DMS153 treated with DMSO at 0.1 percent for 48 hours (cell line): ENCODE measurements at regions not wholly inside any gene's neighbourhood (a gene's known extent, or its start where the extent isn't known, plus 50 kb on each side); places are given as distances from the start of the nearest gene placed in this dataset.

Experiments used
- DNase-seq: peaks from one replicate; lab custom pipeline; 2025; ENCODE audit not compliant: unreplicated experiment; lab: John Stamatoyannopoulos, UW

GRCh38 chr2:177314722-177315264 is 50.3 kb upstream of the NFE2L2 start:
- DNase-seq = no peak

GRCh38 chr2:177315364-177315763 is 50.8 kb upstream of the NFE2L2 start:
- no peak for DNase-seq

DNA sequence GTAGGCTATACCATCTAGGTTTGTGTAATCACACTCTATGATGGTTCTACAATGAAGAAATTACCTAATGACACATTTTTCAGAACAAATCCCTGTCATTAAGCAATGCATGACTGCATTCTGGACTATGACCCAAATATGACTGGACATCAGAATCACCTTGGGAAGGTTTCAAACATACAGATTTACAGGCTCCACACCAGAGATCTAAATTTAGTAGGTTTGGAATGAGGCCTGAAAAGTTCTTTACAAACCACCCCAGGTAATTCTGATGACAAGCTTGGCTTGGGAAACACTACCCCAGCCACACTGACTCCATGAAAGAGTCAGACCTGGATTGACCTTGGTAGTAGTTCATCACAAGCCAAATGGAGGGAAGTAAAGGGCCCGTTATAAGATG is 52.2 kb upstream of the NFE2L2 start:
- DNase-seq = no peak

DNA sequence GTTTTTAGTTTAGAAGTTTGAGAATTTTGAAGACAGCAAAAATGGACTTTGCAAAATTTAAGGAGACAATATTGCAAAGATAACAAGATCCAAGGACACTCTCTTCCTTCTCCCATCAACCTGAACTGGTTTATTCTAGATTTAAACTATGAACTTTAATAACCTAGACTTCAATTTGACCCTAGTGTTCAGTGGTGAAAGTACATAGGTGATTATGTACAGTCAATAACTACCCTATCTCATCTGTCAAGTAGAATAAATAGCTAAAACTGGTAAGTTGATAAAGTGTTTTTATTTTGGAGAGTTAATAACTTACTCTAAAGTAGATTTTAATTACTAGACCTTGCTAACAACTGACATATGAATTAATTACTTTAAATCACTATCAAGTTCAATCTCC is 52.9 kb upstream of the NFE2L2 start:
- DNase-seq = no peak

DNA sequence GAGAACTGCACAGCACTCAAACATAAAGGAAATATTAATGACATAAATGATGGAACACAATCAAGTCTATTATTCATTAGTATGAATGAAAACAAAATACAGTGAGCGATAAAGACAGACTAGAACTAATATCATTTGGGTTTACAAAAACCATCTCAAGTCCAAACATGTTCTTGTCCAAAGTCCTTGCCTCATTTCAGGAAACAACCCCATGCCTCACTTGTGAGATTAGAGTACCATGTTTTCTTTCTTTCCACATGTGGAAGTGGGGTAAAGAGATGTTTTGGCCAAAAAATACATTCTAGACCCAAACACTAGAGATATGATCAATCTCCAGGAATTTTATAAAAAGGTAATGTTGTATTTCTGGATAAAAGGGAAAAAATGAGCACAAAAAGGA is 53.3 kb upstream of the NFE2L2 start:
- no peak for DNase-seq

DNA sequence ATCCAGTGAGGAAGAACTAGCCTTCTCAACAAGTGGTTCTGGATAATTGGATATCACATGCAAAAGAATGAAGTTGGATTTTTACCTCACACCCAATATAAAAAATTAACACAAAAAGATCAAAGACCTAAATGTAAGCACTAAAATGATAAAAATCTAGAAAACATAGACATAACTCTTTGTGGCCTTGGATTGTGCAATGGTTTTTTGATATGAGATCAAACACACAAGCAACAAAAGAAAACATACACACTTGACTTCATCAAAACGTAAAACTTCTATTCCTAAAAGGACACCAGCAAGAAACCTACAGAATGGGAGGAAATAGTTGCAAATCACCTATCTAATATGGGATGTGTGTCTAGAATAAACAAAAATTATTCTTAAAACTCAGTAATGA is 54.1 kb upstream of the NFE2L2 start:
- DNase-seq = no peak

DNA sequence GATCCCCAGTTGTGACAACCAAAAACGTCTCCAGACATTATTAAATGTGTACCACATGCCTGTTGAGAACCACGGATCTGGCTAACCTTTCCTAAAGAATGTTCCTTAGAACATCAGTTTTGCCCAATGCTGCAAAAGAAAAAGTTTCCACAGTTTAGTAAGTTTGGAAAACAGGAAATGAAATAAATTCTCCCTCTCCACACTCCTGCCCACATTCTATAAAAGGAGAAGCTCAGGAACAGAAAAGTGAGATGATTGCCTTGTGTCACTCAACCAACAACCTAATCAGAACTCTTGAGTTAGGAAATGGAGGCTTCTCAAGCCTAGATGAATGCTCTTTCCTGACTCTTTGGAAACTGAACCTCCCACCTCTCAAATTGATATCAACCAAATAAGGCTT is 56.1 kb upstream of the NFE2L2 start:
- no peak for DNase-seq

DNA sequence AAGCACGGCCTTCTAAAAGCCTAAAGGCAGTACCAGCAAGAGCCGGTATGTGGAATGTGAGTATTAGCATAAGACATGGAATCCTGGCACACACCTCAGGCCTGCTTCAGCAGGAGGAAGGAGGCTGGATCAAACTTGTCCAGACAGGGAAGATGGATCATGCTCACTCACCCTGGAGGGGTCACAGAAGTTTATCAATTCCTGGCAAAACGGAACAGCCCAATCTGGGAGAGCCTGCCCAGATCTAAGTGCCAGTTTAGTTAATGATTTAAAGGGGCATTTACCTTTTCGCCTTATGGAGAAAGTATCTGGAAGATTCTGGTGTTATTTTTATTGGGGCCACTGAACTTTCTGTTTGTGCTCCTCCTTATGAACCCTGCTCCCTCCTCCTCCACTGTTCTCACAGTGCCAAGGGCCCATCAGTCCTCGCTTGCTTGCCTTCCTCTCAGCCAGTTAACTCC is 58.3 kb upstream of the NFE2L2 start:
- DNase-seq = no peak

DNA sequence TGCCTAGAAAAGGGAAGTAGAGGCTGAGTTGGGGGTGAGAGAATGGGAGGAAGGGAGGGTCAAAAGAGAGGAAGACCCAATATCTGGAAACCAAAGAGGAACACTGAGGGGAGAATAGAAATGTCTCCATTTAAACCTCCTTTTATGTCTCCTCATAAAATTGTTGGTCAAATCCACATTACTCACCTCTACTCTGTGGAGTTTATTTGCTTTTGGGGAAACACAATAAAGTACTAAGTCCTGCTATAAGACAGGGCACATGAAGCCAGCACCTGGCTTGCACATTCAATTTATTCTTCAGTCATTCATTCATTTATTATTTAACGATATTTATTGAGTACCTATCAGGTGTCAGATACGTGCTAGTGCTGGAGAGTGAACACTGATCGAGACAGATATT is 60.3 kb upstream of the NFE2L2 start:
- DNase-seq = no peak

GRCh38 chr2:177325554-177325953 is 61.0 kb upstream of the NFE2L2 start:
- no peak for DNase-seq

GRCh38 chr2:177326005-177326404 is 61.5 kb upstream of the NFE2L2 start:
- DNase-seq = no peak

- DNase-seq = no peak
Measured at GRCh38 chr2:177326591-177326990, 62.1 kb upstream of the NFE2L2 start.

- no peak for DNase-seq
Measured at GRCh38 chr2:177327009-177327408, 62.5 kb upstream of the NFE2L2 start.

- no peak for DNase-seq
Measured at GRCh38 chr2:177328056-177328455, 63.5 kb upstream of the NFE2L2 start.

GRCh38 chr2:177329064-177329463 is 63.5 kb upstream of the AGPS start:
- no peak for DNase-seq

GRCh38 chr2:177331466-177331997 is 61.0 kb upstream of the AGPS start:
- DNase-seq = no peak

GRCh38 chr2:177332026-177332991 is 60.3 kb upstream of the AGPS start:
- peak; percentile 69 for DNase-seq

GRCh38 chr2:177332992-177333388 is 59.6 kb upstream of the AGPS start:
- DNase-seq = no peak

GRCh38 chr2:177334940-177335543 is 57.5 kb upstream of the AGPS start:
- peak; percentile 55 for DNase-seq

- DNase-seq = no peak
Measured at GRCh38 chr2:177335917-177336450, 56.6 kb upstream of the AGPS start.

GRCh38 chr2:177338177-177338721 is 54.3 kb upstream of the AGPS start:
- peak; percentile 33 for DNase-seq
